OCI-M2 (cell line): ENCODE measurements at regions not wholly inside any gene's neighbourhood (a gene's known extent, or its start where the extent isn't known, plus 50 kb on each side); places are given as distances from the start of the nearest gene placed in this dataset.
A peak's percentile ranks its signal among the peaks of the same experiment; 100 is the strongest.

Experiments used
- DNase-seq: peaks from one replicate; lab custom pipeline; 2025; ENCODE audit not compliant: unreplicated experiment; lab: John Stamatoyannopoulos, UW

- no peak for DNase-seq
Measured at GRCh38 chr13:97134364-97135095, 87.6 kb upstream of the MBNL2 start.

- DNase-seq = no peak
Measured at GRCh38 chr13:97135883-97136282, 86.2 kb upstream of the MBNL2 start.

- no peak for DNase-seq
Measured at GRCh38 chr13:97136418-97136817, 85.7 kb upstream of the MBNL2 start.

GRCh38 chr13:97139691-97140090, 82.4 kb upstream of the MBNL2 start:
- no peak for DNase-seq

- no peak for DNase-seq
Measured at GRCh38 chr13:97140131-97140530, 82.0 kb upstream of the MBNL2 start.

GRCh38 chr13:97140611-97141010, 81.5 kb upstream of the MBNL2 start:
- DNase-seq = no peak

- no peak for DNase-seq
Measured at GRCh38 chr13:97141097-97141496, 81.0 kb upstream of the MBNL2 start.

GRCh38 chr13:97141564-97142005, 80.5 kb upstream of the MBNL2 start:
- peak; percentile 14 for DNase-seq

GRCh38 chr13:97142452-97142851, 79.7 kb upstream of the MBNL2 start:
- DNase-seq = no peak

GRCh38 chr13:97145057-97145456, 77.1 kb upstream of the MBNL2 start:
- DNase-seq = no peak

- no peak for DNase-seq
Measured at GRCh38 chr13:97148894-97149293, 73.2 kb upstream of the MBNL2 start.

GRCh38 chr13:97160421-97160820, 61.7 kb upstream of the MBNL2 start:
- no peak for DNase-seq

- no peak for DNase-seq
Measured at GRCh38 chr13:97161582-97162231, 60.4 kb upstream of the MBNL2 start.

- no peak for DNase-seq
Measured at GRCh38 chr13:97165502-97166425, 56.4 kb upstream of the MBNL2 start.

GRCh38 chr13:97171136-97171535, 51.0 kb upstream of the MBNL2 start:
- no peak for DNase-seq
